ENCODE measurements at regions not wholly inside any gene's neighbourhood (a gene's known extent, or its start where the extent isn't known, plus 50 kb on each side); places are given as distances from the start of the nearest gene placed in this dataset.
"Not testable (repeated sequence)": the region's sequence is repeated elsewhere in the genome, so short reads cannot be mapped to it uniquely, and the experiment has no call there.

GRCh38 chr4:45280121-45280520, 553.8 kb upstream of the GNPDA2 start:
- no peak overlapping the region for H3K9ac ChIP-seq (ENCODE audit: insufficient read length)
- DNase-seq (ENCODE audit: low read depth, low spot score), result no peak
- H3K9me3 ChIP-seq (ENCODE audit: low read depth, low read length), result no peaks in the 10 kb centered on the region
- H3K4me3 ChIP-seq, result no peak overlapping the region
- H3K36me3 ChIP-seq (ENCODE audit: insufficient read depth, low read length), result no peaks in the 10 kb centered on the region
- TF ChIP-seq FOXP2 (optimal IDR thresholded peaks at IDR 0.05; ENCODE audit: control extremely low read depth, extremely low read length, insufficient read depth) (no peak), POLR2AphosphoS5 (IDR thresholded peaks at IDR 0.05; ENCODE audit: borderline replicate concordance, low read depth, low read length) (no peak), EZH2 (IDR thresholded peaks at IDR 0.05) (no peak)
- no peak overlapping the region for H3K27ac ChIP-seq

- Histone ChIP-seq H3K36me3 (ENCODE audit: insufficient read depth, low read length) (no peaks in the 10 kb centered on the region), H3K4me3 (no peak overlapping the region)
- no peak for TF ChIP-seq EZH2 (IDR thresholded peaks at IDR 0.05)
- TF ChIP-seq POLR2AphosphoS5 (IDR thresholded peaks at IDR 0.05; ENCODE audit: borderline replicate concordance, low read depth, low read length), result no peak
- TF ChIP-seq FOXP2 (optimal IDR thresholded peaks at IDR 0.05; ENCODE audit: control extremely low read depth, extremely low read length, insufficient read depth), result no peak
Measured at GRCh38 chr4:45275862-45276261, 549.5 kb upstream of the GNPDA2 start.

GRCh38 chr4:45248106-45248505, 521.8 kb upstream of the GNPDA2 start:
- H3K9ac ChIP-seq (ENCODE audit: insufficient read length); H3K4me3 ChIP-seq; H3K9me3 ChIP-seq (ENCODE audit: low read depth, low read length); H3K36me3 ChIP-seq (ENCODE audit: insufficient read depth, low read length); DNase-seq (ENCODE audit: low read depth, low spot score); H3K27ac ChIP-seq: not testable (repeated sequence)

More at GRCh38 chr4:45275862-45276261, 549.5 kb upstream of the GNPDA2 start:
- DNase-seq (ENCODE audit: low read depth, low spot score), result no peak
- Histone ChIP-seq H3K9me3 (ENCODE audit: low read depth, low read length) (no peaks in the 10 kb centered on the region), H3K9ac (ENCODE audit: insufficient read length) (no peak overlapping the region), H3K27ac (no peak overlapping the region)

- Histone ChIP-seq H3K27ac (no peak overlapping the region), H3K36me3 (ENCODE audit: insufficient read depth, low read length) (no peaks in the 10 kb centered on the region), H3K9ac (ENCODE audit: insufficient read length) (no peak overlapping the region), H3K9me3 (ENCODE audit: low read depth, low read length) (peaks cover 4% of the 10 kb centered on the region; the same call in 1 of the 2 replicates), H3K4me3 (no peak overlapping the region)
- TF ChIP-seq EZH2 (IDR thresholded peaks at IDR 0.05), result no peak
- no peak for TF ChIP-seq POLR2AphosphoS5 (IDR thresholded peaks at IDR 0.05; ENCODE audit: borderline replicate concordance, low read depth, low read length)
- no peak for DNase-seq (ENCODE audit: low read depth, low spot score)
Measured at GRCh38 chr4:45241976-45242375, 515.6 kb upstream of the GNPDA2 start.

- H3K9ac ChIP-seq (ENCODE audit: insufficient read length), result no peak overlapping the region
Measured at GRCh38 chr4:45229206-45229605, 502.9 kb upstream of the GNPDA2 start.

GRCh38 chr4:45215976-45216542, 489.7 kb upstream of the GNPDA2 start:
- Histone ChIP-seq H3K9me3 (ENCODE audit: low read depth, low read length) (no peaks in the 10 kb centered on the region), H3K36me3 (ENCODE audit: insufficient read depth, low read length) (no peaks in the 10 kb centered on the region), H3K4me3 (no peak overlapping the region), H3K27ac (no peak overlapping the region), H3K9ac (ENCODE audit: insufficient read length) (no peak overlapping the region)
- TF ChIP-seq EZH2 (IDR thresholded peaks at IDR 0.05) (no peak), FOXP2 (optimal IDR thresholded peaks at IDR 0.05; ENCODE audit: control extremely low read depth, extremely low read length, insufficient read depth) (no peak), POLR2AphosphoS5 (IDR thresholded peaks at IDR 0.05; ENCODE audit: borderline replicate concordance, low read depth, low read length) (no peak)
- DNase-seq (ENCODE audit: low read depth, low spot score), result no peak

More at GRCh38 chr4:45229206-45229605, 502.9 kb upstream of the GNPDA2 start:
- Histone ChIP-seq H3K27ac (no peak overlapping the region), H3K9me3 (ENCODE audit: low read depth, low read length) (no peaks in the 10 kb centered on the region), H3K36me3 (ENCODE audit: insufficient read depth, low read length) (no peaks in the 10 kb centered on the region), H3K4me3 (no peak overlapping the region)
- TF ChIP-seq POLR2AphosphoS5 (IDR thresholded peaks at IDR 0.05; ENCODE audit: borderline replicate concordance, low read depth, low read length), result no peak
- TF ChIP-seq FOXP2 (optimal IDR thresholded peaks at IDR 0.05; ENCODE audit: control extremely low read depth, extremely low read length, insufficient read depth), result no peak
- TF ChIP-seq EZH2 (IDR thresholded peaks at IDR 0.05), result no peak
- no peak for DNase-seq (ENCODE audit: low read depth, low spot score)

- not testable (repeated sequence) for H3K9me3 ChIP-seq (ENCODE audit: low read depth, low read length); H3K4me3 ChIP-seq; H3K36me3 ChIP-seq (ENCODE audit: insufficient read depth, low read length); H3K27ac ChIP-seq; DNase-seq (ENCODE audit: low read depth, low spot score); H3K9ac ChIP-seq (ENCODE audit: insufficient read length)
Measured at GRCh38 chr4:45208476-45208875, 482.1 kb upstream of the GNPDA2 start.

- not testable (repeated sequence) for H3K4me3 ChIP-seq; H3K27ac ChIP-seq; H3K36me3 ChIP-seq (ENCODE audit: insufficient read depth, low read length); H3K9ac ChIP-seq (ENCODE audit: insufficient read length); H3K9me3 ChIP-seq (ENCODE audit: low read depth, low read length); DNase-seq (ENCODE audit: low read depth, low spot score)
Measured at GRCh38 chr4:45207864-45208331, 481.5 kb upstream of the GNPDA2 start.

GRCh38 chr4:45207241-45207863, 481.0 kb upstream of the GNPDA2 start:
- H3K36me3 ChIP-seq (ENCODE audit: insufficient read depth, low read length); H3K9ac ChIP-seq (ENCODE audit: insufficient read length); H3K27ac ChIP-seq; H3K4me3 ChIP-seq; DNase-seq (ENCODE audit: low read depth, low spot score); H3K9me3 ChIP-seq (ENCODE audit: low read depth, low read length): not testable (repeated sequence)
